Endothelial cell of umbilical vein (primary cell): ENCODE measurements at regions not wholly inside any gene's neighbourhood (a gene's known extent, or its start where the extent isn't known, plus 50 kb on each side); places are given as distances from the start of the nearest gene placed in this dataset.

Experiments
- BruUV-seq: library from RNA; stranded (reverse); fragments of 400-500 nt; replicated peaks from 2 replicates; lab custom pipeline; 2021; lab: Mats Ljungman, UMichigan
- CTCF ChIA-PET: fragments of 300-600, 350-600 bp; sonication (Branson Sonifier 250); formaldehyde crosslinking; loops from one replicate; lab custom pipeline; 2021; ENCODE audit warnings: antibody characterized with exemption, inconsistent platforms; lab: Charles Lee
- POLR2A ChIA-PET: fragments of 300-600, 350-600 bp; sonication (Branson Sonifier 250); formaldehyde crosslinking; loops from one replicate; lab custom pipeline; 2021; ENCODE audit warnings: antibody characterized with exemption, inconsistent platforms; lab: Charles Lee
- DNase-seq: peaks from one replicate; pipeline ENCODE4 v3.0.0-alpha.2; 2011; ENCODE audit warnings: low read depth, low spot score
- FAIRE-seq: peaks from 2 replicates; lab custom pipeline; 2011; peaks lifted over from hg19 to GRCh38; lab: Jason Lieb, UNC
- H2AFZ ChIP-seq: 2 replicates; pipeline ENCODE4 v1.6.0; 2012; ENCODE audit warnings: low read depth, low read length, control low read depth, inconsistent platforms
- H3K27ac ChIP-seq: 2 replicates; pipeline ENCODE4 v1.5.1; 2011; ENCODE audit warnings: low read depth, mild to moderate bottlenecking, control low read depth, low read length, moderate library complexity; ENCODE audit not compliant: insufficient read depth
- H3K27me3 ChIP-seq, 2 experiments: 2 replicates each; pipeline versions ENCODE4 v1.6.0 to v1.6.1; 2011; ENCODE audit warnings: low read length in 2 of 2, mixed read lengths in 1 of 2; ENCODE audit not compliant: control insufficient read depth in 2 of 2, insufficient read depth in 2 of 2
- H3K36me3 ChIP-seq, 2 experiments: 2 replicates in 1 of 2; 3 replicates in 1 of 2; pipeline ENCODE4 v1.5.1; 2011; ENCODE audit warnings: low read length in 2 of 2, mild to moderate bottlenecking in 1 of 2, moderate library complexity in 1 of 2; ENCODE audit not compliant: control insufficient read depth in 2 of 2, insufficient read depth in 2 of 2; ENCODE audit errors: extremely low read depth in 1 of 2
- H3K4me1 ChIP-seq: 3 replicates; pipeline ENCODE4 v1.5.1; 2011; ENCODE audit warnings: mild to moderate bottlenecking, low read length; ENCODE audit not compliant: control insufficient read depth, insufficient read depth; ENCODE audit errors: extremely low read depth
- H3K4me2 ChIP-seq: 2 replicates; pipeline ENCODE4 v1.6.1; 2011; ENCODE audit warnings: low read length, control low read depth, mixed read lengths; ENCODE audit not compliant: insufficient read depth
- H3K4me3 ChIP-seq, 3 experiments: fragments of 200-600 bp in 1 of 3; sonication (generic), shearing (Covaris generic) in 1 of 3; replicated peaks in 1 of 3; 2 replicates each; pipeline ENCODE4 v1.5.1; 2011 to 2016; ENCODE audit warnings: control low read depth in 3 of 3, low read length in 3 of 3, mild to moderate bottlenecking in 2 of 3, inconsistent platforms in 1 of 3, low read depth in 1 of 3, moderate library complexity in 1 of 3; ENCODE audit not compliant: insufficient read depth in 1 of 3
- H3K79me2 ChIP-seq: 2 replicates; pipeline ENCODE4 v1.6.0; 2012; ENCODE audit warnings: low read length, inconsistent platforms; ENCODE audit not compliant: control insufficient read depth, insufficient read depth
- H3K9ac ChIP-seq: replicated peaks from 2 replicates; pipeline ENCODE3; 2011; ENCODE audit warnings: low read length, control low read depth; ENCODE audit not compliant: insufficient read depth; ENCODE audit errors: extremely low read depth
- H3K9me1 ChIP-seq: replicated peaks from 3 replicates; pipeline ENCODE4 v1.6.0; 2011; ENCODE audit warnings: mild to moderate bottlenecking, low read length; ENCODE audit not compliant: control insufficient read depth, insufficient read depth; ENCODE audit errors: extremely low read depth
- H3K9me3 ChIP-seq: replicated peaks from 2 replicates; pipeline ENCODE4 v1.5.1; 2012; ENCODE audit warnings: low read length, inconsistent platforms; ENCODE audit not compliant: control insufficient read depth, insufficient read depth
- H4K20me1 ChIP-seq: replicated peaks from 2 replicates; pipeline ENCODE3; 2011; ENCODE audit warnings: mild to moderate bottlenecking, low read length; ENCODE audit not compliant: control insufficient read depth, insufficient read depth; ENCODE audit errors: extremely low read depth
- EZH2 ChIP-seq: IDR thresholded peaks from 2 replicates; pipeline ENCODE4 v1.6.1; 2012; ENCODE audit warnings: borderline replicate concordance, low read depth, mild to moderate bottlenecking, moderate library complexity, low read length, inconsistent platforms; ENCODE audit not compliant: severe bottlenecking
- FOS ChIP-seq: IDR thresholded peaks from 2 replicates; pipeline ENCODE4 v1.6.1; 2011; ENCODE audit warnings: mild to moderate bottlenecking, low read length, moderate library complexity, borderline replicate concordance; ENCODE audit not compliant: insufficient read depth
- GATA2 ChIP-seq: IDR thresholded peaks from 2 replicates; pipeline ENCODE4 v1.7.0; 2011; ENCODE audit warnings: low read depth, mild to moderate bottlenecking, moderate library complexity, mixed read lengths, low read length; ENCODE audit not compliant: insufficient read length, insufficient read depth
- JUN ChIP-seq: IDR thresholded peaks from 2 replicates; pipeline ENCODE4 v1.6.1; 2011; ENCODE audit warnings: borderline replicate concordance, low read depth; ENCODE audit not compliant: insufficient read length, insufficient read depth
- MYC ChIP-seq: IDR thresholded peaks from one replicate; pipeline ENCODE4 v1.6.1; 2011; ENCODE audit warnings: mild to moderate bottlenecking, low read depth, low read length
- POLR2A ChIP-seq: IDR thresholded peaks from 2 replicates; pipeline ENCODE4 v1.6.1; 2012; ENCODE audit warnings: low read depth, mild to moderate bottlenecking, control low read depth, low read length
- POLR2AphosphoS5 ChIP-seq: IDR thresholded peaks from 2 replicates; pipeline ENCODE4 v1.6.1; 2012; ENCODE audit warnings: low read depth, mild to moderate bottlenecking, control low read depth, low read length, moderate library complexity; ENCODE audit not compliant: insufficient read depth
- dilution Hi-C: fragments of 300-500 bp; cut with MboI; formaldehyde crosslinking; loops from one replicate; pipeline ENCODE4 v1.15.0; 2019; ENCODE audit warnings: low sequenced_read_pairs; ENCODE audit not compliant: extremely low pct_ligation_motif_present
- intact Hi-C: fragments of 100-400 bp; cut with micrococcal nuclease; formaldehyde crosslinking; loops from one replicate; pipeline ENCODE4 v1.10.0; 2022
- TF ChIP-seq, protein P1 (sequence below): IDR thresholded peaks from 2 replicates; pipeline ENCODE4 v1.6.1; 2011; ENCODE audit not compliant: insufficient read depth, insufficient read length
- TF ChIP-seq, protein P2 (sequence below), 2 donors: IDR thresholded peaks; 1 replicate in 1 of 2; 2 replicates in 1 of 2; pipeline ENCODE4 v1.5.1; 2011; ENCODE audit warnings: low read length in 2 of 2, mild to moderate bottlenecking in 2 of 2, moderate library complexity in 2 of 2, control low read depth in 1 of 2, inconsistent platforms in 1 of 2, low read depth in 1 of 2; ENCODE audit not compliant: insufficient read depth in 1 of 2; ENCODE audit errors: extremely low read depth in 1 of 2

DNA sequence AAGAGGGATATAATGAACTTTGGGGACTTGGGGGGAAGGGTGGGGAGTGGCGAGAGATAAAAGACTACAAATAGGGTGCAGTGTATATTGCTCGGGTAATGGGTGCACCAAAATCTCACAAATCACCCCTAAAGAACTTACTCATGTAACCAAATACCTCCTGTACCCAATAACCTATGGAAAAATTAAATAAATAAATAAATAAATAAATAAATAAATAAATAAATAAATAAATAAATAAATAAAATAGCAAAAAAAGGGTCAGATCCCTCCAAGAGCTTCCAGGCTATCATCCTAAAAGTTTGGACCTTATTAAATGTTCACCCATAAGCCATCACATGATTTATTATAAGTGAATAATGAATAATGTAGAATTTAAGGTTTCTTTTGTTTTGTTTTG lies 636.1 kb upstream of the C16orf82 start:
- H3K27me3 ChIP-seq, result no peaks in the 10 kb centered on the region
- peaks cover 2% of the 10 kb centered on the region for H3K9me3 ChIP-seq
- ChIA-PET POLR2A (no interaction called here), CTCF (no interaction called here)
- no peak overlapping the region for H3K27ac ChIP-seq
- no peaks in the 10 kb centered on the region for H4K20me1 ChIP-seq
- DNase-seq, result no peak
- no peak for FAIRE-seq
- no peak overlapping the region for H3K9ac ChIP-seq
- no peak overlapping the region for H3K4me3 ChIP-seq
- BruUV-seq, result no TSS peak
- no peaks in the 10 kb centered on the region for H3K9me1 ChIP-seq
- no peaks in the 10 kb centered on the region for H3K36me3 ChIP-seq
- dilution Hi-C loops (no loop called here), intact Hi-C loops (no loop called here)
- TF ChIP-seq POLR2A, result no peak
- TF ChIP-seq FOS, result no peak
- TF ChIP-seq GATA2, result no peak
- no peak for TF ChIP-seq JUN
- TF ChIP-seq, protein P1, sequence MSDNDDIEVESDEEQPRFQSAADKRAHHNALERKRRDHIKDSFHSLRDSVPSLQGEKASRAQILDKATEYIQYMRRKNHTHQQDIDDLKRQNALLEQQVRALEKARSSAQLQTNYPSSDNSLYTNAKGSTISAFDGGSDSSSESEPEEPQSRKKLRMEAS, result no peak
- TF ChIP-seq MYC, result no peak
- TF ChIP-seq, protein P2, sequence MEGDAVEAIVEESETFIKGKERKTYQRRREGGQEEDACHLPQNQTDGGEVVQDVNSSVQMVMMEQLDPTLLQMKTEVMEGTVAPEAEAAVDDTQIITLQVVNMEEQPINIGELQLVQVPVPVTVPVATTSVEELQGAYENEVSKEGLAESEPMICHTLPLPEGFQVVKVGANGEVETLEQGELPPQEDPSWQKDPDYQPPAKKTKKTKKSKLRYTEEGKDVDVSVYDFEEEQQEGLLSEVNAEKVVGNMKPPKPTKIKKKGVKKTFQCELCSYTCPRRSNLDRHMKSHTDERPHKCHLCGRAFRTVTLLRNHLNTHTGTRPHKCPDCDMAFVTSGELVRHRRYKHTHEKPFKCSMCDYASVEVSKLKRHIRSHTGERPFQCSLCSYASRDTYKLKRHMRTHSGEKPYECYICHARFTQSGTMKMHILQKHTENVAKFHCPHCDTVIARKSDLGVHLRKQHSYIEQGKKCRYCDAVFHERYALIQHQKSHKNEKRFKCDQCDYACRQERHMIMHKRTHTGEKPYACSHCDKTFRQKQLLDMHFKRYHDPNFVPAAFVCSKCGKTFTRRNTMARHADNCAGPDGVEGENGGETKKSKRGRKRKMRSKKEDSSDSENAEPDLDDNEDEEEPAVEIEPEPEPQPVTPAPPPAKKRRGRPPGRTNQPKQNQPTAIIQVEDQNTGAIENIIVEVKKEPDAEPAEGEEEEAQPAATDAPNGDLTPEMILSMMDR (IDR thresholded peaks at IDR 0.05; ENCODE audit: extremely low read depth in 1 of 2, insufficient read depth in 1 of 2, low read depth in 1 of 2, low read length in 2 of 2), result no peak
- TF ChIP-seq EZH2, result no peak
- TF ChIP-seq POLR2AphosphoS5, result no peak
- no peak overlapping the region for H3K4me2 ChIP-seq
- H3K4me1 ChIP-seq, result no peaks in the 10 kb centered on the region
- no peaks in the 10 kb centered on the region for H3K79me2 ChIP-seq
- H2AFZ ChIP-seq, result no peak overlapping the region
